ENCODE measurements at regions not wholly inside any gene's neighbourhood (a gene's known extent, or its start where the extent isn't known, plus 50 kb on each side); places are given as distances from the start of the nearest gene placed in this dataset.

- TF ChIP-seq REST (IDR thresholded peaks at IDR 0.05; ENCODE audit: unreplicated experiment) (no peak), POLR2AphosphoS5 (IDR thresholded peaks at IDR 0.05; ENCODE audit: low read depth) (no peak), CREB1 (CRISPR knock-in tag; IDR thresholded peaks at IDR 0.05; ENCODE audit: low read depth) (no peak), EZH2 (IDR thresholded peaks at IDR 0.05; ENCODE audit: low read depth, unreplicated experiment) (no peak), NANOG (IDR thresholded peaks at IDR 0.05; ENCODE audit: borderline replicate concordance) (no peak), CTCF (conservative IDR thresholded peaks at IDR 0.05; ENCODE audit: low read depth in 2 of 2) (no peak), STAT1 (IDR thresholded peaks at IDR 0.05; ENCODE audit: unreplicated experiment) (no peak), ZNF114 (CRISPR knock-in tag; IDR thresholded peaks at IDR 0.05) (no peak)
These were observed 65.1 kb downstream of the IRF2BPL start (continued) for GRCh38 chr14:76963372-76963771.

GRCh38 chr14:76962303-76962660, 66.2 kb downstream of the IRF2BPL start:
- ATAC-seq (no peak; the same call in 2 of the 3 replicates), DNase-seq (ENCODE audit: low spot score) (no peak)
- H3K36me3 ChIP-seq (ENCODE audit: insufficient read depth), result no peaks in the 10 kb centered on the region
- H3K4me1 Mint-ChIP-seq, result peaks cover 80% of the 10 kb centered on the region
- H3K4me2 ChIP-seq, result peak overlapping the region; percentile 77
- no peaks in the 10 kb centered on the region for H3K27me3 ChIP-seq (ENCODE audit: insufficient read depth)
- no peak overlapping the region for H2AFZ ChIP-seq
- peak overlapping the region; percentile 97 for H3K27ac ChIP-seq (ENCODE audit: low read depth)
- H3K27ac Mint-ChIP-seq, result peak overlapping the region; percentile 99
- H3K4me3 ChIP-seq, result peak overlapping the region; percentile 47
- no peaks in the 10 kb centered on the region for H3K9me2 ChIP-seq (ENCODE audit: insufficient read depth)
- peak overlapping the region; percentile 41 for H3K4me3 Mint-ChIP-seq
- H3K79me2 ChIP-seq (replicated peaks; ENCODE audit: insufficient read depth), result no peaks in the 10 kb centered on the region
- H4K20me1 ChIP-seq (replicated peaks; ENCODE audit: insufficient read depth), result no peaks in the 10 kb centered on the region
- peaks cover 26% of the 10 kb centered on the region for H3K27me3 Mint-ChIP-seq (ENCODE audit: insufficient read depth, low read depth, poor library complexity)
- peaks cover 59% of the 10 kb centered on the region for H3K4me1 ChIP-seq (ENCODE audit: insufficient read depth)
- H3F3A ChIP-seq (replicated peaks; ENCODE audit: low read depth), result peaks cover 48% of the 10 kb centered on the region
- peaks cover 3% of the 10 kb centered on the region; the same call in 1 of the 3 replicates for H3K36me3 Mint-ChIP-seq (ENCODE audit: low read depth)
- H3K9me3 Mint-ChIP-seq, result no peaks in the 10 kb centered on the region; the same call in 2 of the 3 replicates
- TF ChIP-seq NANOG (IDR thresholded peaks at IDR 0.05; ENCODE audit: borderline replicate concordance) (no peak), EZH2 (IDR thresholded peaks at IDR 0.05; ENCODE audit: low read depth, unreplicated experiment) (no peak), JUNB (IDR thresholded peaks at IDR 0.05; ENCODE audit: unreplicated experiment) (no peak), ETS1 (IDR thresholded peaks at IDR 0.05) (no peak), CTCF (conservative IDR thresholded peaks at IDR 0.05; ENCODE audit: low read depth in 2 of 2) (no peak), EZH2phosphoT487 (IDR thresholded peaks at IDR 0.05; ENCODE audit: unreplicated experiment) (no peak), REST (IDR thresholded peaks at IDR 0.05; ENCODE audit: unreplicated experiment) (no peak), CREB1 (CRISPR knock-in tag; IDR thresholded peaks at IDR 0.05; ENCODE audit: low read depth) (no peak), STAT1 (IDR thresholded peaks at IDR 0.05; ENCODE audit: unreplicated experiment) (no peak), ZNF114 (CRISPR knock-in tag; IDR thresholded peaks at IDR 0.05) (no peak)
